Spleen (tissue), 11 donors: ENCODE measurements at regions not wholly inside any gene's neighbourhood (a gene's known extent, or its start where the extent isn't known, plus 50 kb on each side); places are given as distances from the start of the nearest gene placed in this dataset.

Experiments used
- DNase-seq: peaks from one replicate; pipeline ENCODE4 v3.0.0-alpha.2; 2020
- H3K27ac ChIP-seq, 8 donors: fragments of 200-600 bp; sonication (generic) in 7 of 8; 1 replicate in 4 of 8; 2 replicates in 4 of 8; pipeline versions ENCODE4 v1.5.0 to v1.8.0; 2016 to 2021; ENCODE audit warnings: inconsistent platforms in 4 of 8, mild to moderate bottlenecking in 4 of 8, moderate library complexity in 1 of 8
- H3K27me3 ChIP-seq, 7 donors: fragments of 200-600 bp; sonication (generic) in 6 of 7; replicated peaks in 1 of 7; 1 replicate in 4 of 7; 2 replicates in 3 of 7; pipeline versions ENCODE4 v1.5.0 to v1.8.0; 2016 to 2021; ENCODE audit warnings: inconsistent platforms in 3 of 7, mild to moderate bottlenecking in 1 of 7
- H3K36me3 ChIP-seq, 6 donors: fragments of 200-600 bp; sonication (generic) in 5 of 6; 1 replicate in 4 of 6; 2 replicates in 2 of 6; pipeline versions ENCODE4 v1.5.0 to v1.8.0; 2016 to 2021; ENCODE audit warnings: inconsistent platforms in 2 of 6
- H3K4me1 ChIP-seq, 6 donors: fragments of 200-600 bp; sonication (generic) in 5 of 6; 1 replicate in 3 of 6; 2 replicates in 3 of 6; pipeline versions ENCODE4 v1.5.0 to v1.8.0; 2016 to 2021; ENCODE audit warnings: inconsistent platforms in 3 of 6
- H3K4me3 ChIP-seq, 8 donors: fragments of 200-600 bp; sonication (generic) in 7 of 8; 1 replicate in 4 of 8; 2 replicates in 4 of 8; pipeline versions ENCODE4 v1.5.0 to v1.8.0; 2016 to 2021; ENCODE audit warnings: inconsistent platforms in 4 of 8, mild to moderate bottlenecking in 4 of 8, moderate library complexity in 2 of 8
- H3K9me3 ChIP-seq, 8 donors: fragments of 200-600 bp; sonication (generic) in 7 of 8; 1 replicate in 4 of 8; 2 replicates in 4 of 8; pipeline versions ENCODE4 v1.5.0 to v1.8.0; 2016 to 2021; ENCODE audit warnings: inconsistent platforms in 4 of 8
- CTCF ChIP-seq, 11 experiments: fragments of 200-600 bp in 7 of 11; fragments of 450-650 bp in 4 of 11; sonication (generic) in 4 of 11; IDR thresholded peaks in 8 of 11; conservative IDR thresholded peaks in 3 of 11; 1 replicate in 7 of 11; 2 replicates in 4 of 11; pipeline versions ENCODE4 v1.4.0 to v1.8.0; 2016 to 2021; ENCODE audit warnings: antibody characterized with exemption in 11 of 11, inconsistent platforms in 4 of 11, mild to moderate bottlenecking in 1 of 11
- POLR2A ChIP-seq, 3 donors: fragments of 450-650 bp; IDR thresholded peaks; one replicate each; pipeline ENCODE4 v1.5.1; 2017; ENCODE audit warnings: antibody characterized with exemption in 3 of 3, mild to moderate bottlenecking in 1 of 3
- POLR2AphosphoS5 ChIP-seq, 3 donors: sonication (generic); formaldehyde crosslinking; IDR thresholded peaks; one replicate each; pipeline ENCODE4 v1.5.1; 2017; ENCODE audit warnings: antibody characterized with exemption in 3 of 3
- WGBS, 5 donors: extraction: QIAGEN DNeasy Blood & Tissue Kit in 3 of 5; methylation state at CpG; one replicate each; pipeline versions ENCODE4 v1.1.5 to v1.1.7; 2013 to 2018; 5-methylcytosine and 5-hydroxymethylcytosine counted together
- intact Hi-C: fragments of 100-400 bp; cut with DNase I; formaldehyde crosslinking; loops from one replicate; pipeline ENCODE4 v1.15.0; 2023; ENCODE audit warnings: low total_unique reads
- donor health status: healthy with polysubstance abuse.
- donor health status: DM: no; HTN: no; CAD: no; lungs with moderate emphysema.
- donor health status: DM: no; HTN: no; CAD: no.
- donor health status: Bipolar disorder and iron deficiency.
- donor health status: healthy.
- donor health status: DM: no; HTN: no; CAD: no.
- donor health status: DM: yes; HTN: yes; CAD: no.

GRCh38 chr2:46842876-46843275, 72.7 kb downstream of the MCFD2 start:
- DNase-seq = no peak
- Histone ChIP-seq H3K36me3 (no peaks in the 10 kb centered on the region), H3K9me3 (no peaks in the 10 kb centered on the region), H3K27me3 (no peaks in the 10 kb centered on the region), H3K27ac (peak overlapping the region in 1 of 8 donors; percentile 80), H3K4me3 (no peak overlapping the region), H3K4me1 (peaks cover 0 to 44% (median 26%) of the 10 kb centered on the region in 6 donors)
- TF ChIP-seq POLR2AphosphoS5 (IDR thresholded peaks at IDR 0.05) = no peak
- no peak for TF ChIP-seq CTCF (IDR thresholded peaks at IDR 0.05 in 8 of 11, conservative IDR thresholded peaks at IDR 0.05 in 3 of 11)
- TF ChIP-seq POLR2A (IDR thresholded peaks at IDR 0.05) = no peak
- intact Hi-C loops = no loop called here
- WGBS, 5 donors = 91 to 97% (median 96%) methylated on average over 7 of the region's 7 CpGs

GRCh38 chr2:46841621-46842020, 74.0 kb downstream of the MCFD2 start:
- H3K4me1 ChIP-seq = peaks cover 0 to 32% (median 17%) of the 10 kb centered on the region in 6 donors
- no peaks in the 10 kb centered on the region for H3K36me3 ChIP-seq
- intact Hi-C loops = no loop called here
- TF ChIP-seq POLR2A (IDR thresholded peaks at IDR 0.05) (no peak), POLR2AphosphoS5 (IDR thresholded peaks at IDR 0.05) (no peak), CTCF (IDR thresholded peaks at IDR 0.05 in 8 of 11, conservative IDR thresholded peaks at IDR 0.05 in 3 of 11) (no peak)
- peak overlapping the region in 4 of 8 donors; percentile 37 to 80 (median 60) for H3K27ac ChIP-seq
- no peaks in the 10 kb centered on the region for H3K27me3 ChIP-seq
- no peaks in the 10 kb centered on the region for H3K9me3 ChIP-seq
- WGBS, 5 donors = 7 to 24% (median 14%) methylated on average over 4 of the region's 4 CpGs
- no peak overlapping the region for H3K4me3 ChIP-seq
- DNase-seq = no peak

GRCh38 chr2:46839045-46839444, 76.6 kb downstream of the MCFD2 start:
- Histone ChIP-seq H3K4me1 (peaks cover 0 to 17% (median 8%) of the 10 kb centered on the region in 6 donors), H3K27me3 (no peaks in the 10 kb centered on the region), H3K4me3 (no peak overlapping the region), H3K27ac (no peak overlapping the region), H3K36me3 (no peaks in the 10 kb centered on the region), H3K9me3 (no peaks in the 10 kb centered on the region)
- intact Hi-C loops = no loop called here
- WGBS, 5 donors = 46 to 81% (median 68%) methylated on average over 3 of the region's 3 CpGs
- TF ChIP-seq POLR2AphosphoS5 (IDR thresholded peaks at IDR 0.05) (no peak), CTCF (IDR thresholded peaks at IDR 0.05 in 8 of 11, conservative IDR thresholded peaks at IDR 0.05 in 3 of 11) (no peak), POLR2A (IDR thresholded peaks at IDR 0.05) (no peak)
- no peak for DNase-seq

GRCh38 chr2:46837704-46838103, 77.9 kb downstream of the MCFD2 start:
- intact Hi-C loops = no loop called here
- Histone ChIP-seq H3K4me3 (no peak overlapping the region), H3K4me1 (peaks cover 0 to 17% (median 8%) of the 10 kb centered on the region in 6 donors), H3K27me3 (no peaks in the 10 kb centered on the region), H3K36me3 (no peaks in the 10 kb centered on the region), H3K27ac (no peak overlapping the region), H3K9me3 (peaks cover 0 to 4% (median 0%) of the 10 kb centered on the region in 8 donors)
- TF ChIP-seq CTCF (IDR thresholded peaks at IDR 0.05 in 8 of 11, conservative IDR thresholded peaks at IDR 0.05 in 3 of 11) = no peak
- TF ChIP-seq POLR2AphosphoS5 (IDR thresholded peaks at IDR 0.05) = no peak
- TF ChIP-seq POLR2A (IDR thresholded peaks at IDR 0.05) = no peak
- DNase-seq = no peak
- 73 to 82% (median 79%) methylated on average over 5 of the region's 5 CpGs for WGBS, 5 donors
